SK-N-SH (cell line): ENCODE measurements at regions not wholly inside any gene's neighbourhood (a gene's known extent, or its start where the extent isn't known, plus 50 kb on each side); places are given as distances from the start of the nearest gene placed in this dataset.

Experiments used
- EP300 ChIP-seq, 2 experiments: IDR thresholded peaks; 2 replicates each; pipeline versions ENCODE4 v1.4.0 to v1.6.1; 2012; ENCODE audit warnings: borderline replicate concordance in 1 of 2, low read depth in 1 of 2, low read length in 1 of 2
- MAX ChIP-seq: IDR thresholded peaks from 2 replicates; pipeline ENCODE4 v1.4.0; 2012; ENCODE audit warnings: low read depth
- MXI1 ChIP-seq: IDR thresholded peaks from 2 replicates; pipeline ENCODE4 v1.6.1; 2012; ENCODE audit warnings: mild to moderate bottlenecking, low read depth, low read length, improper control_type of control experiment
- RAD21 ChIP-seq: IDR thresholded peaks from 2 replicates; pipeline ENCODE4 v1.6.1; 2012; ENCODE audit warnings: mild to moderate bottlenecking, low read length
- RCOR1 ChIP-seq: fragments of 150-350 bp; IDR thresholded peaks from 2 replicates; pipeline ENCODE4 v1.6.1; 2017; ENCODE audit warnings: antibody characterized with exemption, low read length
- SIN3A ChIP-seq: IDR thresholded peaks from 2 replicates; pipeline ENCODE4 v1.6.1; 2012; ENCODE audit warnings: low read depth, mild to moderate bottlenecking, low read length, moderate library complexity, borderline replicate concordance
- USF1 ChIP-seq: IDR thresholded peaks from 2 replicates; pipeline ENCODE4 v1.4.0; 2012; ENCODE audit warnings: low read depth, borderline replicate concordance
- USF2 ChIP-seq: fragments of 150-350 bp; IDR thresholded peaks from 2 replicates; pipeline ENCODE4 v1.6.1; 2017; ENCODE audit warnings: antibody characterized with exemption, low read length, low read depth, borderline replicate concordance
- TF ChIP-seq, protein P1 (sequence below): fragments of 200-600 bp; sonication (generic); IDR thresholded peaks from 2 replicates; pipeline ENCODE4 v1.6.1; 2017; ENCODE audit warnings: antibody characterized with exemption, mild to moderate bottlenecking, moderate library complexity

DNA sequence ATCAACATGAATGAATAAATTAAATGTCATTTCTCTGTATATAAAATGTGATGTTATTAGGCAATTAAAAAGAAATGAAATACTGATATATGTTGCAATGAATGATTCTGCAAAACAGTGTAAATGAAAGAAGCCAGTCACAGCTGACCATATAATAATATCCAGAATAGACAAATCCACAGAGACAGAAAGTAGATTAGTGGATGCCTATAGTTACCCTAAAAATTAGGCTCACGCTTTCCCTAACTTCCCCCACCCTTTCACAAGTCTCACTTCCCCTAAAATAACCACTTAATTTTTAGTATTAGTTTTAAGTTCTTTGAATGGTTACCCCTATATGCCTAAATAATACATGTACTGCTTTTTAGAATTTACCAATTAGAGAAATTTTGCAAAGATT lies 348.9 kb upstream of the FAR2 start:
- TF ChIP-seq, protein P1, sequence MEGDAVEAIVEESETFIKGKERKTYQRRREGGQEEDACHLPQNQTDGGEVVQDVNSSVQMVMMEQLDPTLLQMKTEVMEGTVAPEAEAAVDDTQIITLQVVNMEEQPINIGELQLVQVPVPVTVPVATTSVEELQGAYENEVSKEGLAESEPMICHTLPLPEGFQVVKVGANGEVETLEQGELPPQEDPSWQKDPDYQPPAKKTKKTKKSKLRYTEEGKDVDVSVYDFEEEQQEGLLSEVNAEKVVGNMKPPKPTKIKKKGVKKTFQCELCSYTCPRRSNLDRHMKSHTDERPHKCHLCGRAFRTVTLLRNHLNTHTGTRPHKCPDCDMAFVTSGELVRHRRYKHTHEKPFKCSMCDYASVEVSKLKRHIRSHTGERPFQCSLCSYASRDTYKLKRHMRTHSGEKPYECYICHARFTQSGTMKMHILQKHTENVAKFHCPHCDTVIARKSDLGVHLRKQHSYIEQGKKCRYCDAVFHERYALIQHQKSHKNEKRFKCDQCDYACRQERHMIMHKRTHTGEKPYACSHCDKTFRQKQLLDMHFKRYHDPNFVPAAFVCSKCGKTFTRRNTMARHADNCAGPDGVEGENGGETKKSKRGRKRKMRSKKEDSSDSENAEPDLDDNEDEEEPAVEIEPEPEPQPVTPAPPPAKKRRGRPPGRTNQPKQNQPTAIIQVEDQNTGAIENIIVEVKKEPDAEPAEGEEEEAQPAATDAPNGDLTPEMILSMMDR = no peak
- no peak for TF ChIP-seq MXI1
- TF ChIP-seq RAD21 = no peak
- no peak for TF ChIP-seq MAX
- no peak for TF ChIP-seq RCOR1
- no peak for TF ChIP-seq EP300 (IDR thresholded peaks at IDR 0.05; ENCODE audit: borderline replicate concordance in 1 of 2, low read depth in 1 of 2, low read length in 1 of 2)
- no peak for TF ChIP-seq SIN3A
- no peak for TF ChIP-seq USF1
- TF ChIP-seq USF2 = no peak
